ENCODE measurements at regions not wholly inside any gene's neighbourhood (a gene's known extent, or its start where the extent isn't known, plus 50 kb on each side); places are given as distances from the start of the nearest gene placed in this dataset.

DNA sequence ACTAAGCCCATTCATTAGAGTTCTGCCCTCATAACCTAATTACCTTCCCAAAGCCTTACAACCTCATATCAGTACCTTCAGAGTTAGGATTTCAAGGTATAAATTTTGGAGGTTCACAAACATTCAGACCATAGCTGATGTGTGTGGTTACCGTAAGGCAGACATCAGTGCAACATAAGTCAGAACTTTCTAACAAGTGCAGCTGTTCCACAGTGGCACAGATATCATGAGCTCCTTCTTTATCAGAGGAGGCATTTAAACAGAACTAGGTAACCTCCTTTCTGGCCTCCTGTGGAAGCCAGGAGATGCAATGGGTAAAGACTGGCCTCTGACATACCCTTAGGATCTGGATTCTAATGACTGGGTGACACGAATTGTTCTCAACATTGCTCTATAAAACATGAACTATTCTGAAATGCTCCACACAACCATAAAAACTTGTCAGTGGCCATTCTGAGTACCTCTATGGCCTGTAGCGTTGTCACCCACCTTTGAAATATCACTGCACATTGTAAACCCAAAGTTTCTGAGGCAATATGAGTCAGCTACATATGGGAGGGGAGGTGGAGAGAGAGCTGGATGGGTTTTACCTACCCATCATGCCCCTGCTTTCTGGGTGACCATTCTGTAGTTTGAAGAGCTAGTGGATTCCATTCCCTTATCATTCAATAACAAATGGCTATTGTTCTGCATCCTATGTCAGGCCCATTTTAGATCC is 546.0 kb upstream of the TBL1XR1 start:
- TF ChIP-seq CTCF (IDR thresholded peaks at IDR 0.05) (no peak), POLR2A (IDR thresholded peaks at IDR 0.05) (no peak)

Measured in testis (tissue), 2 donors.